GM23338 (cell line): ENCODE measurements at regions not wholly inside any gene's neighbourhood (a gene's known extent, or its start where the extent isn't known, plus 50 kb on each side); places are given as distances from the start of the nearest gene placed in this dataset.

Experiments used
- CTCF ChIP-seq, 2 experiments: fragments of 200-600 bp in 1 of 2; sonication (generic) in 1 of 2; conservative IDR thresholded peaks; 2 replicates each; pipeline versions ENCODE4 v1.5.1 to v1.6.1; 2016 to 2017; ENCODE audit warnings: antibody characterized with exemption in 2 of 2, low read depth in 2 of 2, mild to moderate bottlenecking in 2 of 2, moderate library complexity in 1 of 2
- POLR2AphosphoS5 ChIP-seq: IDR thresholded peaks from 2 replicates; pipeline ENCODE4 v1.6.1; 2016; ENCODE audit warnings: antibody characterized with exemption, low read depth

- TF ChIP-seq CTCF (conservative IDR thresholded peaks at IDR 0.05; ENCODE audit: low read depth in 2 of 2): no peak
- TF ChIP-seq POLR2AphosphoS5: no peak
These were observed 409.2 kb upstream of the TCF4 start for GRCh38 chr18:55997151-55997561.
